HCT116 (cell line): ENCODE measurements at regions not wholly inside any gene's neighbourhood (a gene's known extent, or its start where the extent isn't known, plus 50 kb on each side); places are given as distances from the start of the nearest gene placed in this dataset.

Source experiments
- ATAC-seq: fragments of 200-7000 bp; cut with Tn5 transposase; 2 replicates; pipeline ENCODE4 v1.9.1; 2020; ENCODE audit warnings: mild to moderate bottlenecking, moderate library complexity
- BruUV-seq: library from RNA; stranded (reverse); fragments of 400-500 nt; replicated peaks from 2 replicates; lab custom pipeline; 2021; lab: Mats Ljungman, UMichigan
- CTCF ChIA-PET: fragments of 300-600 bp; sonication (Branson Sonifier 250); formaldehyde crosslinking; loops from one replicate; lab custom pipeline; 2021; ENCODE audit warnings: antibody characterized with exemption; lab: Charles Lee
- POLR2A ChIA-PET: fragments of 300-600, 350-600 bp; sonication (Branson Sonifier 250); formaldehyde crosslinking; loops from one replicate; lab custom pipeline; 2021; ENCODE audit warnings: antibody characterized with exemption; lab: Charles Lee
- RAD21 ChIA-PET, 2 experiments: fragments of 300-600 bp; sonication (Branson Sonifier 250); formaldehyde crosslinking; loops; one replicate each; lab custom pipeline; 2023; ENCODE audit warnings: low total read pairs in 2 of 2; ENCODE audit not compliant: uncharacterized antibody in 2 of 2, unreplicated experiment in 2 of 2, low non-redundant PET in 1 of 2; lab: Charles Lee
- DNase-seq: peaks from one replicate; pipeline ENCODE4 v3.0.0-alpha.2; 2010; ENCODE audit warnings: low read depth, low spot score
- H2AFZ ChIP-seq: fragments of 200-600 bp; shearing (Covaris generic), sonication (generic); 2 replicates; pipeline ENCODE4 v1.6.1; 2017; ENCODE audit warnings: low read depth, mixed run types, mixed read lengths, antibody characterized with exemption, low read length; ENCODE audit not compliant: poor library complexity, severe bottlenecking
- H3K27ac ChIP-seq: 2 replicates; pipeline ENCODE4 v1.5.1; 2012; ENCODE audit warnings: low read depth, low read length
- H3K27me3 ChIP-seq: fragments of 200-600 bp; sonication (generic); 2 replicates; pipeline ENCODE4 v1.6.1; 2016; ENCODE audit warnings: mixed run types, low read length, mixed read lengths; ENCODE audit not compliant: insufficient read depth
- H3K36me3 ChIP-seq, 2 experiments: fragments of 200-500 bp in 1 of 2; fragments of 200-600 bp in 1 of 2; sonication (Bioruptor generic) in 1 of 2; sonication (generic) in 1 of 2; 2 replicates each; pipeline versions ENCODE4 v1.5.1 to v1.6.1; 2014 to 2016; ENCODE audit warnings: low read length in 2 of 2, inconsistent platforms in 1 of 2, mixed read lengths in 1 of 2, mixed run types in 1 of 2; ENCODE audit not compliant: insufficient read depth in 2 of 2, control insufficient read depth in 1 of 2
- H3K4me1 ChIP-seq, 2 experiments: fragments of 200-600 bp in 1 of 2; sonication (generic) in 1 of 2; 2 replicates each; pipeline versions ENCODE4 v1.5.1 to v1.6.1; 2012 to 2017; ENCODE audit warnings: low read length in 2 of 2, inconsistent platforms in 1 of 2, mild to moderate bottlenecking in 1 of 2, mixed read lengths in 1 of 2, mixed run types in 1 of 2, moderate library complexity in 1 of 2; ENCODE audit not compliant: insufficient read depth in 2 of 2, control insufficient read depth in 1 of 2
- H3K4me2 ChIP-seq: fragments of 200-600 bp; sonication (generic); 2 replicates; pipeline ENCODE4 v1.6.1; 2017; ENCODE audit warnings: mixed run types, low read length, mixed read lengths
- H3K4me3 ChIP-seq, 2 experiments: fragments of 200-600 bp in 1 of 2; sonication (generic) in 1 of 2; replicated peaks in 1 of 2; 2 replicates each; pipeline ENCODE4 v1.5.1; 2011 to 2016; ENCODE audit warnings: low read length in 2 of 2, control low read depth in 1 of 2, low read depth in 1 of 2, mild to moderate bottlenecking in 1 of 2, mixed read lengths in 1 of 2, mixed run types in 1 of 2
- H3K79me2 ChIP-seq: fragments of 200-600 bp; sonication (generic); 2 replicates; pipeline ENCODE4 v1.6.1; 2017; ENCODE audit warnings: mild to moderate bottlenecking, mixed run types, low read length, moderate library complexity, mixed read lengths; ENCODE audit not compliant: insufficient read depth
- H3K9ac ChIP-seq: fragments of 200-600 bp; sonication (generic); 2 replicates; pipeline ENCODE4 v1.6.1; 2016; ENCODE audit warnings: low read length, mixed read lengths
- H3K9me2 ChIP-seq: fragments of 200-600 bp; sonication (generic), shearing (Covaris generic); 2 replicates; pipeline ENCODE4 v1.6.1; 2017; ENCODE audit warnings: mixed run types, mild to moderate bottlenecking, moderate library complexity; ENCODE audit not compliant: insufficient read depth
- H3K9me3 ChIP-seq, 2 experiments: fragments of 200-500 bp in 1 of 2; fragments of 200-600 bp in 1 of 2; sonication (Bioruptor generic) in 1 of 2; sonication (generic) in 1 of 2; 2 replicates each; pipeline ENCODE4 v1.6.1; 2014 to 2017; ENCODE audit warnings: low read length in 2 of 2, mixed read lengths in 2 of 2, inconsistent platforms in 1 of 2, low read depth in 1 of 2, mild to moderate bottlenecking in 1 of 2, mixed run types in 1 of 2, moderate library complexity in 1 of 2; ENCODE audit not compliant: control insufficient read depth in 1 of 2, insufficient read depth in 1 of 2
- H4K20me1 ChIP-seq: fragments of 200-600 bp; sonication (generic), shearing (Covaris generic); 2 replicates; pipeline ENCODE4 v1.6.1; 2017; ENCODE audit warnings: mixed run types, mild to moderate bottlenecking, moderate library complexity; ENCODE audit not compliant: insufficient read depth
- ELF1 ChIP-seq: IDR thresholded peaks from 2 replicates; pipeline ENCODE4 v1.6.1; 2012; ENCODE audit warnings: low read depth, borderline replicate concordance
- EZH2phosphoT487 ChIP-seq: fragments of 200-600 bp; IDR thresholded peaks from 2 replicates; pipeline ENCODE4 v1.6.1; 2018; ENCODE audit warnings: antibody characterized with exemption, borderline replicate concordance
- JUND ChIP-seq: IDR thresholded peaks from 2 replicates; pipeline ENCODE4 v1.6.1; 2012
- POLR2A ChIP-seq: IDR thresholded peaks from 2 replicates; pipeline ENCODE4 v1.7.0; 2011; ENCODE audit warnings: borderline replicate concordance; ENCODE audit not compliant: insufficient read depth, insufficient read length; ENCODE audit errors: extremely low read depth
- intact Hi-C: fragments of 100-400 bp; cut with micrococcal nuclease; formaldehyde crosslinking; loops from 2 replicates; pipeline ENCODE4 v1.10.0; 2022
- TF ChIP-seq, protein P1 (sequence below), 3 experiments: fragments of 200-600 bp in 1 of 3; sonication (generic) in 1 of 3; IDR thresholded peaks in 2 of 3; conservative IDR thresholded peaks in 1 of 3; 2 replicates each; pipeline ENCODE4 v1.5.1; 2012 to 2017; ENCODE audit warnings: low read depth in 2 of 3, low read length in 2 of 3, antibody characterized with exemption in 1 of 3, borderline replicate concordance in 1 of 3, control low read depth in 1 of 3, mild to moderate bottlenecking in 1 of 3, mixed read lengths in 1 of 3, mixed run types in 1 of 3, moderate library complexity in 1 of 3; ENCODE audit not compliant: insufficient read depth in 1 of 3

DNA sequence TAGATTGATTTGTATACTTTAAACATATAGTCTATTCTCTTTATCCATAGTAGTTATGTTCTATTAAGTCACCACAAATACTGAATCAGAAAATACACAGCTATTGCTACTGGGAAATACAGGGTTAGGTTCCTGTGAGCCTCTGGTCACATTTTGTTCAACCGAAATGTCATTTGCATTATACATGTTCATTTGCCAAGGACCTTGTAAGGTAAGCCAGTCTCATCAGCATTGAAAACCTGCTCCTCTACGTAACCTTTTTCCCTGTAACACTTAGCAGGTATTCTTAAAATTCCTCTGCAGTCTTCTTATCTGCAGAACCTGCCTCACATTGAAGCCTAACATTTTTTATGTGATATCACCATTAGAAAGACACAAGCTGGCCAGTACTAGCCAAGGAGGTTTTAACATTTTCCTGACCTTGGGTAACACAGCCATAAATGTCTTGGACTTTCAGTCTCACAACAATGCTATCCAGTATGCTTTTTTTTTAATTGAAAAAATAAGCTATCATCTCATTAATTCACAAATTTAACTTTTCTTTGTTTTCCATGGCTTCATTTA lies 765.7 kb upstream of the IGFBP7 start (continued):
- TF ChIP-seq POLR2A: no peak
- TF ChIP-seq, protein P1, sequence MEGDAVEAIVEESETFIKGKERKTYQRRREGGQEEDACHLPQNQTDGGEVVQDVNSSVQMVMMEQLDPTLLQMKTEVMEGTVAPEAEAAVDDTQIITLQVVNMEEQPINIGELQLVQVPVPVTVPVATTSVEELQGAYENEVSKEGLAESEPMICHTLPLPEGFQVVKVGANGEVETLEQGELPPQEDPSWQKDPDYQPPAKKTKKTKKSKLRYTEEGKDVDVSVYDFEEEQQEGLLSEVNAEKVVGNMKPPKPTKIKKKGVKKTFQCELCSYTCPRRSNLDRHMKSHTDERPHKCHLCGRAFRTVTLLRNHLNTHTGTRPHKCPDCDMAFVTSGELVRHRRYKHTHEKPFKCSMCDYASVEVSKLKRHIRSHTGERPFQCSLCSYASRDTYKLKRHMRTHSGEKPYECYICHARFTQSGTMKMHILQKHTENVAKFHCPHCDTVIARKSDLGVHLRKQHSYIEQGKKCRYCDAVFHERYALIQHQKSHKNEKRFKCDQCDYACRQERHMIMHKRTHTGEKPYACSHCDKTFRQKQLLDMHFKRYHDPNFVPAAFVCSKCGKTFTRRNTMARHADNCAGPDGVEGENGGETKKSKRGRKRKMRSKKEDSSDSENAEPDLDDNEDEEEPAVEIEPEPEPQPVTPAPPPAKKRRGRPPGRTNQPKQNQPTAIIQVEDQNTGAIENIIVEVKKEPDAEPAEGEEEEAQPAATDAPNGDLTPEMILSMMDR (IDR thresholded peaks at IDR 0.05 in 2 of 3, conservative IDR thresholded peaks at IDR 0.05 in 1 of 3; ENCODE audit: borderline replicate concordance in 1 of 3, insufficient read depth in 1 of 3, low read depth in 2 of 3, low read length in 2 of 3): no peak
- TF ChIP-seq JUND: no peak

GRCh38 chr4:57866468-57867171 lies 756.4 kb upstream of the IGFBP7 start:
- Histone ChIP-seq H3K4me3 (no peak overlapping the region), H2AFZ (no peak overlapping the region), H3K9ac (no peak overlapping the region), H3K4me1 (no peaks in the 10 kb centered on the region), H3K36me3 (no peaks in the 10 kb centered on the region), H3K27ac (no peak overlapping the region), H3K27me3 (no peaks in the 10 kb centered on the region), H4K20me1 (no peaks in the 10 kb centered on the region), H3K9me2 (no peaks in the 10 kb centered on the region), H3K4me2 (no peak overlapping the region), H3K79me2 (no peaks in the 10 kb centered on the region), H3K9me3 (peaks cover 16 to 24% of the 10 kb centered on the region in 2 experiments; a peak in 2 of 4 replicates)
- ChIA-PET RAD21 (no interaction called here), POLR2A (no interaction called here), CTCF (no interaction called here)
- BruUV-seq: no TSS peak
- intact Hi-C loops: no loop called here
- TF ChIP-seq ELF1 (no peak), EZH2phosphoT487 (no peak)
- no peak for DNase-seq
- no peak for ATAC-seq
